HCT116 (cell line): ENCODE measurements at regions not wholly inside any gene's neighbourhood (a gene's known extent, or its start where the extent isn't known, plus 50 kb on each side); places are given as distances from the start of the nearest gene placed in this dataset.

Experiments
- ATAC-seq: fragments of 200-7000 bp; cut with Tn5 transposase; 2 replicates; pipeline ENCODE4 v1.9.1; 2020; ENCODE audit warnings: mild to moderate bottlenecking, moderate library complexity
- BruUV-seq: library from RNA; stranded (reverse); fragments of 400-500 nt; replicated peaks from 2 replicates; lab custom pipeline; 2021; lab: Mats Ljungman, UMichigan
- CTCF ChIA-PET: fragments of 300-600 bp; sonication (Branson Sonifier 250); formaldehyde crosslinking; loops from one replicate; lab custom pipeline; 2021; ENCODE audit warnings: antibody characterized with exemption; lab: Charles Lee
- POLR2A ChIA-PET: fragments of 300-600, 350-600 bp; sonication (Branson Sonifier 250); formaldehyde crosslinking; loops from one replicate; lab custom pipeline; 2021; ENCODE audit warnings: antibody characterized with exemption; lab: Charles Lee
- RAD21 ChIA-PET, 2 experiments: fragments of 300-600 bp; sonication (Branson Sonifier 250); formaldehyde crosslinking; loops; one replicate each; lab custom pipeline; 2023; ENCODE audit warnings: low total read pairs in 2 of 2; ENCODE audit not compliant: uncharacterized antibody in 2 of 2, unreplicated experiment in 2 of 2, low non-redundant PET in 1 of 2; lab: Charles Lee
- DNase-seq: peaks from one replicate; pipeline ENCODE4 v3.0.0-alpha.2; 2010; ENCODE audit warnings: low read depth, low spot score
- H2AFZ ChIP-seq: fragments of 200-600 bp; shearing (Covaris generic), sonication (generic); 2 replicates; pipeline ENCODE4 v1.6.1; 2017; ENCODE audit warnings: low read depth, mixed run types, mixed read lengths, antibody characterized with exemption, low read length; ENCODE audit not compliant: poor library complexity, severe bottlenecking
- H3K27ac ChIP-seq: 2 replicates; pipeline ENCODE4 v1.5.1; 2012; ENCODE audit warnings: low read depth, low read length
- H3K27me3 ChIP-seq: fragments of 200-600 bp; sonication (generic); 2 replicates; pipeline ENCODE4 v1.6.1; 2016; ENCODE audit warnings: mixed run types, low read length, mixed read lengths; ENCODE audit not compliant: insufficient read depth
- H3K36me3 ChIP-seq, 2 experiments: fragments of 200-500 bp in 1 of 2; fragments of 200-600 bp in 1 of 2; sonication (Bioruptor generic) in 1 of 2; sonication (generic) in 1 of 2; 2 replicates each; pipeline versions ENCODE4 v1.5.1 to v1.6.1; 2014 to 2016; ENCODE audit warnings: low read length in 2 of 2, inconsistent platforms in 1 of 2, mixed read lengths in 1 of 2, mixed run types in 1 of 2; ENCODE audit not compliant: insufficient read depth in 2 of 2, control insufficient read depth in 1 of 2
- H3K4me1 ChIP-seq, 2 experiments: fragments of 200-600 bp in 1 of 2; sonication (generic) in 1 of 2; 2 replicates each; pipeline versions ENCODE4 v1.5.1 to v1.6.1; 2012 to 2017; ENCODE audit warnings: low read length in 2 of 2, inconsistent platforms in 1 of 2, mild to moderate bottlenecking in 1 of 2, mixed read lengths in 1 of 2, mixed run types in 1 of 2, moderate library complexity in 1 of 2; ENCODE audit not compliant: insufficient read depth in 2 of 2, control insufficient read depth in 1 of 2
- H3K4me2 ChIP-seq: fragments of 200-600 bp; sonication (generic); 2 replicates; pipeline ENCODE4 v1.6.1; 2017; ENCODE audit warnings: mixed run types, low read length, mixed read lengths
- H3K4me3 ChIP-seq, 2 experiments: fragments of 200-600 bp in 1 of 2; sonication (generic) in 1 of 2; replicated peaks in 1 of 2; 2 replicates each; pipeline ENCODE4 v1.5.1; 2011 to 2016; ENCODE audit warnings: low read length in 2 of 2, control low read depth in 1 of 2, low read depth in 1 of 2, mild to moderate bottlenecking in 1 of 2, mixed read lengths in 1 of 2, mixed run types in 1 of 2
- H3K79me2 ChIP-seq: fragments of 200-600 bp; sonication (generic); 2 replicates; pipeline ENCODE4 v1.6.1; 2017; ENCODE audit warnings: mild to moderate bottlenecking, mixed run types, low read length, moderate library complexity, mixed read lengths; ENCODE audit not compliant: insufficient read depth
- H3K9ac ChIP-seq: fragments of 200-600 bp; sonication (generic); 2 replicates; pipeline ENCODE4 v1.6.1; 2016; ENCODE audit warnings: low read length, mixed read lengths
- H3K9me2 ChIP-seq: fragments of 200-600 bp; sonication (generic), shearing (Covaris generic); 2 replicates; pipeline ENCODE4 v1.6.1; 2017; ENCODE audit warnings: mixed run types, mild to moderate bottlenecking, moderate library complexity; ENCODE audit not compliant: insufficient read depth
- H3K9me3 ChIP-seq, 2 experiments: fragments of 200-500 bp in 1 of 2; fragments of 200-600 bp in 1 of 2; sonication (Bioruptor generic) in 1 of 2; sonication (generic) in 1 of 2; 2 replicates each; pipeline ENCODE4 v1.6.1; 2014 to 2017; ENCODE audit warnings: low read length in 2 of 2, mixed read lengths in 2 of 2, inconsistent platforms in 1 of 2, low read depth in 1 of 2, mild to moderate bottlenecking in 1 of 2, mixed run types in 1 of 2, moderate library complexity in 1 of 2; ENCODE audit not compliant: control insufficient read depth in 1 of 2, insufficient read depth in 1 of 2
- H4K20me1 ChIP-seq: fragments of 200-600 bp; sonication (generic), shearing (Covaris generic); 2 replicates; pipeline ENCODE4 v1.6.1; 2017; ENCODE audit warnings: mixed run types, mild to moderate bottlenecking, moderate library complexity; ENCODE audit not compliant: insufficient read depth
- intact Hi-C: fragments of 100-400 bp; cut with micrococcal nuclease; formaldehyde crosslinking; loops from 2 replicates; pipeline ENCODE4 v1.10.0; 2022
- TF ChIP-seq, protein P1 (sequence below), 3 experiments: fragments of 200-600 bp in 1 of 3; sonication (generic) in 1 of 3; IDR thresholded peaks in 2 of 3; conservative IDR thresholded peaks in 1 of 3; 2 replicates each; pipeline ENCODE4 v1.5.1; 2012 to 2017; ENCODE audit warnings: low read depth in 2 of 3, low read length in 2 of 3, antibody characterized with exemption in 1 of 3, borderline replicate concordance in 1 of 3, control low read depth in 1 of 3, mild to moderate bottlenecking in 1 of 3, mixed read lengths in 1 of 3, mixed run types in 1 of 3, moderate library complexity in 1 of 3; ENCODE audit not compliant: insufficient read depth in 1 of 3
- TF ChIP-seq, protein P2 (sequence below): IDR thresholded peaks from 2 replicates; pipeline ENCODE4 v1.6.1; 2012

DNA sequence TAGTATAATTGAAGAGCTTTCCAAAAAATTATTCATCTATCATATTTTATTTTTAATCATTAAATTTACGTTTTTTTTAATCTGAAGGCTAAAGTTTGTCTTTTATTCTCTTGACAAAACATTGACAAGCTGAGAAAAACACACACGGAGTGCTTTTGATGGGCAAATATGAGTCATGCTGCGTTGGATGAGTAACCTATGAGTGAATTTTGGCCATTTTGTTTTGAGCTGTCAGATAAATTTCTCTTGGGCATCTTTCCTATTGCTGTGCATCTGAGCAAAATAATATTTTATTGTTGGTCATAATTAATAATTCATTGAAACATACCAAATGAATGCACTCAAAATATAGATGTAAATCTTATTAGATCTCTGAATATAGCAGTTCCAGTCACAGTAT is 1144.1 kb upstream of the ADGRL2 start (continued):
- TF ChIP-seq, protein P1, sequence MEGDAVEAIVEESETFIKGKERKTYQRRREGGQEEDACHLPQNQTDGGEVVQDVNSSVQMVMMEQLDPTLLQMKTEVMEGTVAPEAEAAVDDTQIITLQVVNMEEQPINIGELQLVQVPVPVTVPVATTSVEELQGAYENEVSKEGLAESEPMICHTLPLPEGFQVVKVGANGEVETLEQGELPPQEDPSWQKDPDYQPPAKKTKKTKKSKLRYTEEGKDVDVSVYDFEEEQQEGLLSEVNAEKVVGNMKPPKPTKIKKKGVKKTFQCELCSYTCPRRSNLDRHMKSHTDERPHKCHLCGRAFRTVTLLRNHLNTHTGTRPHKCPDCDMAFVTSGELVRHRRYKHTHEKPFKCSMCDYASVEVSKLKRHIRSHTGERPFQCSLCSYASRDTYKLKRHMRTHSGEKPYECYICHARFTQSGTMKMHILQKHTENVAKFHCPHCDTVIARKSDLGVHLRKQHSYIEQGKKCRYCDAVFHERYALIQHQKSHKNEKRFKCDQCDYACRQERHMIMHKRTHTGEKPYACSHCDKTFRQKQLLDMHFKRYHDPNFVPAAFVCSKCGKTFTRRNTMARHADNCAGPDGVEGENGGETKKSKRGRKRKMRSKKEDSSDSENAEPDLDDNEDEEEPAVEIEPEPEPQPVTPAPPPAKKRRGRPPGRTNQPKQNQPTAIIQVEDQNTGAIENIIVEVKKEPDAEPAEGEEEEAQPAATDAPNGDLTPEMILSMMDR (IDR thresholded peaks at IDR 0.05 in 2 of 3, conservative IDR thresholded peaks at IDR 0.05 in 1 of 3; ENCODE audit: borderline replicate concordance in 1 of 3, insufficient read depth in 1 of 3, low read depth in 2 of 3, low read length in 2 of 3): no peak
- TF ChIP-seq, all 23 proteins: peak for 0

DNA sequence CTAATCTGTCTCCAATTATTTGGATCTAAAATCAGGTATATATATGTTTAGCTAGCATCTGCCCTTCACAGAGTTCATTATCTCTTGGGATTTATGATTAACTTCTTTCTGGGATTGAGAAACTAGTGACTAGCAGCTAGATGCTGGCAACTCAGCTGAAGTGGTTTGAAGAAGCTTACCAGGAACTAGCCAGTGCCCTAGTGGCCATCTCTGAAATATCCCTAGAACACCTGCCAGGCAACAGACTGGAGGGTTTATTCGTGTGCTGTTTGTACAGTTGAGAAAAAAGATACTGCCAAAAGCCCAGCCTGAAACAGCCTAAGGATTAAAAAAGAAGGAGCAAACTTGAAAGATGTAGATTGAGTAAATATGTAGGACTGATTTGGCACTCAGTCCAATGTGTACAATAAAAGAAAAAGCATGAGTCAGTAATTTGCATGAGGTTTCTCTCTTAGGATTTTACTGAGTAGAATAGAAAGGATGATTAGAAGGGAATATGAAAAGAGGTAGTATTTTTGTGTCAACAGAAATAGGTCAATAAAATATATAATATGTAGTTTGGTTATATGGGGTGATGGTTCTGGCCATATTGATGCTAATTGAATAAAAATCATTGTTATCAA is 1144.6 kb upstream of the ADGRL2 start:
- RAD21 ChIA-PET: no interaction called here
- Histone ChIP-seq H3K4me1 (no peaks in the 10 kb centered on the region), H3K4me3 (no peak overlapping the region), H3K27ac (no peak overlapping the region), H3K36me3 (no peaks in the 10 kb centered on the region), H3K27me3 (no peaks in the 10 kb centered on the region), H3K4me2 (no peak overlapping the region), H3K79me2 (no peaks in the 10 kb centered on the region), H2AFZ (no peak overlapping the region), H3K9me3 (no peaks in the 10 kb centered on the region), H3K9me2 (no peaks in the 10 kb centered on the region), H3K9ac (no peak overlapping the region), H4K20me1 (no peaks in the 10 kb centered on the region)
- POLR2A ChIA-PET: no interaction called here
- peak; percentile 73 for ATAC-seq
- peak; percentile 13 for DNase-seq
- TF ChIP-seq, protein P2, sequence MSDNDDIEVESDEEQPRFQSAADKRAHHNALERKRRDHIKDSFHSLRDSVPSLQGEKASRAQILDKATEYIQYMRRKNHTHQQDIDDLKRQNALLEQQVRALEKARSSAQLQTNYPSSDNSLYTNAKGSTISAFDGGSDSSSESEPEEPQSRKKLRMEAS: no peak
- TF ChIP-seq, protein P1 (IDR thresholded peaks at IDR 0.05 in 2 of 3, conservative IDR thresholded peaks at IDR 0.05 in 1 of 3; ENCODE audit: borderline replicate concordance in 1 of 3, insufficient read depth in 1 of 3, low read depth in 2 of 3, low read length in 2 of 3): peak in 2 of 3 experiments; percentile 52 to 53; a peak in 4 of 6 replicates
- intact Hi-C loops: no loop called here
- CTCF ChIA-PET: interaction anchor here (1.0 to 1.7 kb wide), 4 partner anchors 11 to 438 kb away, joined by 3 to 6 read pairs (median 4); no protein-coding TSS in a partner anchor
- no TSS peak for BruUV-seq
